HL-60/S4 treated with phorbol 12-myristate 13-acetate at 8.2 ng/mL for 4 days and 3 days (cell line): ENCODE measurements at regions not wholly inside any gene's neighbourhood (a gene's known extent, or its start where the extent isn't known, plus 50 kb on each side); places are given as distances from the start of the nearest gene placed in this dataset.
"Not testable (repeated sequence)": the region's sequence is repeated elsewhere in the genome, so short reads cannot be mapped to it uniquely, and the experiment has no call there.

Experiments
- in situ Hi-C: fragments of 300-500 bp; cut with MboI; formaldehyde crosslinking; loops from 2 replicates; pipeline ENCODE4 v1.15.0; 2022; ENCODE audit warnings: low sequenced_read_pairs

GRCh38 chr7:35968140-35968940 lies 167.5 kb downstream of the SEPTIN7 start:
- in situ Hi-C loops, result no loop called here

- in situ Hi-C loops, result no loop called here
Measured at GRCh38 chr7:35969066-35969465, 168.2 kb downstream of the SEPTIN7 start.

- in situ Hi-C loops, result no loop called here
Measured at GRCh38 chr7:35970458-35970857, 169.6 kb downstream of the SEPTIN7 start.

DNA sequence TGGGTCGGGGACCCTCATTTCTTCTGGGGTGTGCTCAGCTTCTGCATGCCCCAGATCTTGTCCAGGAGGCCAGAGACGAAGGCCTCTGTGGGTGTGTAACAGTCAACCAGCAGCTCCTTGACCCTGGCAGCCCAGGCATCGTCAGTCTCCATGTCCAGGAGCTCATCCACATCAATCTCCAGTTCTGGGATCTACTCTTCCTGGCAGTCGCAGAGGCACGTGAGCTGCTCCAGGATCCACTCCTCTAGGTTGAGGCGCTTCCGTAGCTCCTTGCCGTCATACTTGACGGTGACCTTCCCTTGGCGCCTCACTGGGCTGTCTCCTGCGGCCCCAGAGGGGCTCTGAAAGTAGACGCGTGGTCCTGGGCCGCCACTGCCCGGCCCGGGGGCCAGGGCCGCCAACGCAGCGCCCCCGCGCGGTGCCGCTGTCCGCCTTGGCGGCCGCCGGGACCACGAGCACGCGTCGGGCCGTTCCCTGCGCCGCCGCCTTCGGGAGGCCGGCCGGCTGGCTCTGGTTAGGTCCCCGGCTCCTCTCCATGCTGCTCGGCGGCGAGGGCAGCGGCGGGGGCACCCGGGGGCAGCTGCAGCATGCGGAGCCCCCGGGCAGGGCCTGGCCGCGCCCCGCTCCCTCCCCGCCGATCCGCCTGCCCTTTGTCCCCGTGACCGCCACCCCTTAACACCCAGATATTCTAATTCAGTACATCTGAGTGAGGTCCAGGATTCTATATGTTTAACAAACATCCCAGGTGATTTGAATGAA lies 170.5 kb downstream of the SEPTIN7 start:
- in situ Hi-C loops, result no loop called here

DNA sequence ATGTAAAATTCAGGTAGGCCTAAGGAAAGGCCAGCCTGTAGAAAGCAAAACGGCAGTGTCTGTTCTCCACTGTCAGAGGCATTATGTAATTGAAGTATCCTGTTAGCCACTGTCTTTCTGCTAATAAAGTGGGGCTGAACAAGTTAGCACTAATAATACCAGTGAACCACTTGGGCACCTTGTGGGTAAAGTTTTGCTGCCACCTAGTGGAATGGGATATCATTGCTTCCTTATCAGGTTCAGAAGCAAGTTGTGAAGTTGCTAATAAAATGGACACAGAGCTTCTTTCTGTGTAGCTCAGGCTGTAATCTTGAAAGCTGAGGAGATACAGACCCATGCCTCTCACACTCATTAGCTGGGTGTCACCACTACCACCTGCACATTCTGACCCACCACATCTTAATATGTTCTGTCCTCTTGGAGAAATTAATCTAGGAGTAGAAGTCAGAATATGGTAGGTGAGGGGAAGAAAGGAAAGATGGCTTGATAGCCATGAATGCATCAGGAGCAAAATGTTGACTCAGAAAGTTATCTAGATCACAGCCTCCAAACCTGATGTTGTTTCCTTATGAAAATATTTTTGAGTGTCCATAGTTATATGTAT lies 175.1 kb downstream of the SEPTIN7 start:
- in situ Hi-C loops, result no loop called here

GRCh38 chr7:35978816-35979640 lies 174.0 kb upstream of the EEPD1 start:
- in situ Hi-C loops, result not testable (repeated sequence)

- in situ Hi-C loops, result loop anchor here (10.0 kb wide), 1 partner anchor 312 kb away; no protein-coding TSS in a partner anchor
Measured at GRCh38 chr7:35982600-35982999, 170.5 kb upstream of the EEPD1 start.

GRCh38 chr7:35983626-35984025 lies 169.4 kb upstream of the EEPD1 start:
- in situ Hi-C loops, result loop anchor here (10.0 kb wide), 1 partner anchor 311 kb away; no protein-coding TSS in a partner anchor

- in situ Hi-C loops, result loop anchor here (10.0 kb wide), 1 partner anchor 310 kb away; no protein-coding TSS in a partner anchor
Measured at GRCh38 chr7:35985126-35985754, 167.8 kb upstream of the EEPD1 start.

- in situ Hi-C loops, result loop anchor here (10.0 kb wide), 1 partner anchor 308 kb away; no protein-coding TSS in a partner anchor
Measured at GRCh38 chr7:35987016-35987415, 166.0 kb upstream of the EEPD1 start.

DNA sequence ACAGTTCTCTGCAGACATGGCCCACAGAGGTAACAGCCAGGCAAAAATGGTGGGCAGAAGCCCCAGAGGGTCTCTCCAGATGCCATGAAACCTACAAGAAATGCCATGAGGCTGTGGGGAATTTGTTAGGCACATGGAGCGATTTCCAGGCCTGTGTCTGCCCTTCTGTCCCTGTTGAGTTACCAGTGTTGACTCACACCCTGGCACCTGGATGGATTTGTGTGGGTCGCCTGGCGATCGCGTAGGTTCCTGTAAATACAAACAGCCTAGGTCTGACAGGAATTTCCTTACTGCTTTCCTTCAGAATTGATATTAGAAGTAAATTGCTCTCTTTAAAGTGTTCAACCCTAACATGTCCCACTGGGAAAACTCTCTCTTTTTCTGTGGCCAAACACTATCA lies 164.9 kb upstream of the EEPD1 start:
- in situ Hi-C loops, result loop anchor here (10.0 kb wide), 1 partner anchor 307 kb away; no protein-coding TSS in a partner anchor

DNA sequence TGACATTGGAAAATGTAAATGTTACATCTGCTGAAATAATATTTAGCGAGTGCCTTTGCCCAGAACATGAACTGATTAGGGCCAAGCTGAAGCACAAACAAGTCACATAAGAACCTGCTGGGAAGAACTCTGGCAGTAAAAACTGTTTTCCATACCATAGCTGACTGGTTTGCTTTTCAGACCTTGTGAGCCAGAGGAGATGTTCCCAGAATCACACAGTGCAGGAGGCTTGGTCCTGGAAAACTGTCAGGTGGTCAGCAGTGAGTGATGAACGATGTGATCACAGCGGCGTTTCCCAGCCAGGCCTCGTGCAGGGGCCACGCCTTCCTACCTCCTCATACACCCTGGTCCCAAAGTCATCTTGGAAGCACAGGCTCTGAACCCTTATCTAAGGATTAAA lies 164.2 kb upstream of the EEPD1 start:
- in situ Hi-C loops, result loop anchor here (10.0 kb wide), 1 partner anchor 306 kb away; no protein-coding TSS in a partner anchor

GRCh38 chr7:35991511-35992232 lies 161.4 kb upstream of the EEPD1 start:
- in situ Hi-C loops, result no loop called here

- in situ Hi-C loops, result no loop called here
Measured at GRCh38 chr7:35992436-35992835, 160.6 kb upstream of the EEPD1 start.

- in situ Hi-C loops, result no loop called here
Measured at GRCh38 chr7:35993113-35993512, 159.9 kb upstream of the EEPD1 start.

DNA sequence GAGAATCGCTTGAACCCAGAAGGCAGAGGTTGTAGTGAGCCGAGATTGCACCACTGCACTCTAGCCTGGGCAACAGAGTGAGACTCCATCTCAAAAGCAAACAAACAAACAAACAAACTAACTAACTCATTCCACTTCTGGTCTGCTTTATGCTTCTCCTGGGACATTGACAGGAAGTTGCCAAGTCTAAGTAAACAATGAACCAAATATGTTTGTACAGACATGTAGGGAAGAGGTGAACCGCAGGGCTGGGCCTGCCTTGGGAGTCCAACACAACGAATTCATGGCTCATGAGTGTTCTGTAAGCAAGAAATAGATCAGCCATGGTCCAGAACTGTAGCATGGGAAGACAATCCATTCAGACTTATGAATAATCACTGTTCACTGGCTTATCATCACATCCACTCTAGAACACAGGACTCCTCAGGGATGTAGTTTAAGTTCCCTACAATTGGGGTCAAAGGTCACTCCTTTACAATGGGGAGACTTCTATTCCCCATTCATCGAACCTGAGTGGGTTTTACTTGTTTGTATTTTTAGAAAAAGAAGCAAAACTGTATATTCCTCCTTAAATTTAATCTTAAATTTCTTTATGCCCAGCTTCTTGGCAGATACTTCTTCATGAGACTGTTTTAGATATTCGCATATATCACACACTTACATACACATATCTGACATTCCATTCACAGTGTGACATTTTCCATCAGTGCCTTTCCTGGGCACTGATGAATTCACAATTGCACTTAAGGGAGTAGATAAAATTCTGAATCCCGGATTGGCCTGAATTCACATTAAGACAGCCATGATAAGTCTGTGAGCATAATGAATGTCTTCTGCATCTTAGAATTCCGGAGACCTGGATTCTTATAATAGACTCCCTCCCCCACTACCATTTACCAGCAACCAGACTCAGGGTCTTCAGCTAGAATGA lies 159.1 kb upstream of the EEPD1 start:
- in situ Hi-C loops, result no loop called here

- in situ Hi-C loops, result no loop called here
Measured at GRCh38 chr7:35995334-35995733, 157.7 kb upstream of the EEPD1 start.

- in situ Hi-C loops, result no loop called here
Measured at GRCh38 chr7:35998481-35998880, 154.6 kb upstream of the EEPD1 start.
